Mesendoderm (in vitro differentiated cells): ENCODE measurements at regions not wholly inside any gene's neighbourhood (a gene's known extent, or its start where the extent isn't known, plus 50 kb on each side); places are given as distances from the start of the nearest gene placed in this dataset.
"Not testable (repeated sequence)": the region's sequence is repeated elsewhere in the genome, so short reads cannot be mapped to it uniquely, and the experiment has no call there.

Experiments
- DNase-seq: peaks from one replicate; pipeline ENCODE4 v3.0.0; 2013
- H2AK5ac ChIP-seq: 2 replicates; pipeline ENCODE4 v1.6.1; 2013; ENCODE audit warnings: low read length, inconsistent platforms
- H2BK120ac ChIP-seq: 2 replicates; pipeline ENCODE4 v1.6.1; 2013; ENCODE audit warnings: low read depth, mild to moderate bottlenecking, low read length, moderate library complexity, mixed read lengths
- H2BK15ac ChIP-seq: replicated peaks from 2 replicates; pipeline ENCODE4 v1.6.1; 2013; ENCODE audit warnings: low read depth, mild to moderate bottlenecking, moderate library complexity
- H2BK5ac ChIP-seq: 2 replicates; pipeline ENCODE4 v1.6.1; 2013; ENCODE audit warnings: low read length, inconsistent platforms
- H3K18ac ChIP-seq: 2 replicates; pipeline ENCODE4 v1.6.1; 2013; ENCODE audit warnings: mild to moderate bottlenecking, low read length, mixed read lengths
- H3K23ac ChIP-seq: one replicate; pipeline ENCODE4 v1.6.1; 2013; ENCODE audit warnings: low read length
- H3K27ac ChIP-seq: 2 replicates; pipeline ENCODE4 v1.5.1; 2013; ENCODE audit warnings: low read depth, mild to moderate bottlenecking, inconsistent platforms, low read length, moderate library complexity
- H3K27me3 ChIP-seq: 2 replicates; pipeline ENCODE4 v1.6.1; 2013; ENCODE audit warnings: low read length, control low read depth, mild to moderate bottlenecking, inconsistent platforms; ENCODE audit not compliant: insufficient read depth, poor library complexity
- H3K36me3 ChIP-seq: 2 replicates; pipeline ENCODE4 v1.6.1; 2013; ENCODE audit warnings: low read length, inconsistent platforms; ENCODE audit not compliant: control insufficient read depth, insufficient read depth
- H3K4ac ChIP-seq: one replicate; pipeline ENCODE4 v1.6.1; 2013; ENCODE audit warnings: low read depth, mild to moderate bottlenecking, low read length, moderate library complexity
- H3K4me1 ChIP-seq: 2 replicates; pipeline ENCODE4 v1.6.1; 2013; ENCODE audit warnings: low read depth, low read length, inconsistent platforms; ENCODE audit not compliant: control insufficient read depth
- H3K4me2 ChIP-seq: 2 replicates; pipeline ENCODE4 v1.6.1; 2013; ENCODE audit warnings: low read length
- H3K4me3 ChIP-seq: 2 replicates; pipeline ENCODE4 v1.5.1; 2013; ENCODE audit warnings: mild to moderate bottlenecking, low read length
- H3K56ac ChIP-seq: one replicate; pipeline ENCODE4 v1.6.1; 2013; ENCODE audit warnings: low read length
- H3K79me1 ChIP-seq: 2 replicates; pipeline ENCODE4 v1.6.1; 2013; ENCODE audit warnings: low read length, inconsistent platforms
- H3K79me2 ChIP-seq: 2 replicates; pipeline ENCODE4 v1.6.1; 2013; ENCODE audit warnings: mild to moderate bottlenecking, low read length; ENCODE audit not compliant: control insufficient read depth, insufficient read depth
- H3K9ac ChIP-seq: 2 replicates; pipeline ENCODE4 v1.6.1; 2013; ENCODE audit warnings: low read length, inconsistent platforms
- H4K5ac ChIP-seq: one replicate; pipeline ENCODE4 v1.6.1; 2013; ENCODE audit warnings: low read length
- H4K8ac ChIP-seq: one replicate; pipeline ENCODE4 v1.6.1; 2013; ENCODE audit warnings: low read depth, mild to moderate bottlenecking, control low read depth, low read length, moderate library complexity
- WGBS: extraction: QIAGEN DNeasy Blood & Tissue Kit; methylation state at CpG from one replicate; pipeline ENCODE4 v1.1.7; 2013; ENCODE audit warnings: low lambda C conversion rate, missing lambda C conversion rate; ENCODE audit not compliant: insufficient coverage; ENCODE audit errors: extremely low coverage; 5-methylcytosine and 5-hydroxymethylcytosine counted together

- not testable (repeated sequence) for H3K4me3 ChIP-seq, H3K36me3 ChIP-seq, H3K18ac ChIP-seq, H3K9ac ChIP-seq, H3K23ac ChIP-seq, H3K79me1 ChIP-seq, H4K5ac ChIP-seq, H2AK5ac ChIP-seq, H3K4ac ChIP-seq, H3K27ac ChIP-seq, H3K4me2 ChIP-seq, H4K8ac ChIP-seq, H2BK120ac ChIP-seq, H3K4me1 ChIP-seq, DNase-seq, H2BK5ac ChIP-seq, H3K56ac ChIP-seq, H3K27me3 ChIP-seq, H2BK15ac ChIP-seq, H3K79me2 ChIP-seq
- WGBS: no CpG with 5 or more reads among the region's 3 CpGs
These were observed 610.4 kb upstream of the ACO1 start for GRCh38 chr9:31774021-31774420.

- H3K4me2 ChIP-seq: no peak overlapping the region
- no peak overlapping the region for H3K4me3 ChIP-seq
- H3K27me3 ChIP-seq: no peaks in the 10 kb centered on the region
- no peak overlapping the region for H2AK5ac ChIP-seq
- no CpG with 5 or more reads among the region's 2 CpGs for WGBS
- H3K36me3 ChIP-seq: no peaks in the 10 kb centered on the region
- H2BK5ac ChIP-seq: no peak overlapping the region
- no peak overlapping the region for H4K5ac ChIP-seq
- no peak overlapping the region for H3K18ac ChIP-seq
- H3K23ac ChIP-seq: no peak overlapping the region
- DNase-seq: no peak
- no peaks in the 10 kb centered on the region for H3K4me1 ChIP-seq
- H3K79me2 ChIP-seq: no peaks in the 10 kb centered on the region
- H3K79me1 ChIP-seq: no peaks in the 10 kb centered on the region
- H3K4ac ChIP-seq: no peak overlapping the region
- no peak overlapping the region for H2BK120ac ChIP-seq
- H3K9ac ChIP-seq: no peak overlapping the region
- H3K56ac ChIP-seq: no peak overlapping the region
- no peak overlapping the region for H2BK15ac ChIP-seq
- no peak overlapping the region for H4K8ac ChIP-seq
- H3K27ac ChIP-seq: no peak overlapping the region
These were observed 609.9 kb upstream of the ACO1 start for GRCh38 chr9:31774571-31774970.

DNA sequence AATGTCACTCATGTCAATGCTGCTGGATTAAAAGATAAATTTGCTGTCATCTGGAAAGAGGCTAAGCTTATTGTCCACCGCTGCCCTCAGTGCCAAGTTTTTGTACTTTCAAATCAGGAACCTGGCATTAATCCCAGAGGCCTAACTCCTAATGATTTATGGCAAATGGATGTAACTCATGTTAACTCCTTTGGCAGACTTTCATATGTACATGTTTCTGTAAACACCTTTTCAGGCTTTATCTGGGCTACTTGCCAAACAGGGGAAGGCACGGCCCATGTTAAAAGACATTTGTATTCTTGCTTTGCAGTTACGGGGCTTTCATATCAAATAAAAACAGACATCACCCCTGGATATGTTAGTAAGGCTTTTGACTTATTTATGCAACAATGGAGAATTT lies 608.0 kb upstream of the ACO1 start:
- Histone ChIP-seq H2AK5ac (no peak overlapping the region), H3K79me1 (no peaks in the 10 kb centered on the region), H3K18ac (no peak overlapping the region), H4K5ac (no peak overlapping the region), H4K8ac (no peak overlapping the region), H3K27ac (no peak overlapping the region), H2BK120ac (no peak overlapping the region), H3K4me2 (no peak overlapping the region), H3K36me3 (no peaks in the 10 kb centered on the region), H2BK5ac (no peak overlapping the region), H3K56ac (no peak overlapping the region), H3K27me3 (no peaks in the 10 kb centered on the region), H3K23ac (no peak overlapping the region), H3K9ac (no peak overlapping the region), H2BK15ac (no peak overlapping the region), H3K4ac (no peak overlapping the region), H3K4me1 (no peaks in the 10 kb centered on the region), H3K79me2 (no peaks in the 10 kb centered on the region), H3K4me3 (no peak overlapping the region)
- DNase-seq: no peak
- no CpG with 5 or more reads among the region's 3 CpGs for WGBS

DNA sequence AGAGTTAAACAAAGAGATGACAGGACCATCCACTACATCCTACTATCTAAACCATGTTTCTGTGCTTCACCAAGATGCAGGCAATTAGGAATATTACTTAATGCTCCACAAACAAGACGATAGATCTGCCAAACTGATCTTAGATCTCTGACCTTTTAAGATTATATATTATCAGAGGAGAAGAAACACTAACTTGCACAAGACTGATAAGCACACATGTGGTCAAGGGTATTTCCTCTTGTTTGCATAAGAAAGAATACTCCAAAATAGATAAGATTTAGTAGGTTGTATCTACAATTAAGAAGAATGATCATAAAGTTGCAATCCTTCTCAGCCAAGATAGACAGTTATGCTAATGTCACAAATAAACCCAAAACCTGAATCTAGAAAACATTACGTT lies 601.0 kb upstream of the ACO1 start:
- Histone ChIP-seq H3K4me3 (no peak overlapping the region), H3K4ac (no peak overlapping the region), H3K18ac (no peak overlapping the region), H4K5ac (no peak overlapping the region), H3K4me1 (no peaks in the 10 kb centered on the region), H3K23ac (no peak overlapping the region), H3K56ac (no peak overlapping the region), H3K27ac (no peak overlapping the region), H3K27me3 (no peaks in the 10 kb centered on the region), H4K8ac (no peak overlapping the region), H2BK5ac (no peak overlapping the region), H3K4me2 (no peak overlapping the region), H3K79me2 (no peaks in the 10 kb centered on the region), H2BK15ac (no peak overlapping the region), H3K79me1 (no peaks in the 10 kb centered on the region), H2AK5ac (no peak overlapping the region), H2BK120ac (no peak overlapping the region), H3K9ac (no peak overlapping the region), H3K36me3 (no peaks in the 10 kb centered on the region)
- WGBS: no CpG with 5 or more reads among the region's 2 CpGs
- DNase-seq: no peak

GRCh38 chr9:31790720-31791119 lies 593.7 kb upstream of the ACO1 start:
- Histone ChIP-seq H2AK5ac (no peak overlapping the region), H3K79me1 (no peaks in the 10 kb centered on the region), H2BK15ac (no peak overlapping the region), H3K9ac (no peak overlapping the region), H3K4me2 (no peak overlapping the region), H4K5ac (no peak overlapping the region), H3K56ac (no peak overlapping the region), H3K4me1 (no peaks in the 10 kb centered on the region), H3K27ac (no peak overlapping the region), H3K4me3 (no peak overlapping the region), H3K27me3 (no peaks in the 10 kb centered on the region), H2BK5ac (no peak overlapping the region), H4K8ac (no peak overlapping the region), H3K18ac (no peak overlapping the region), H3K23ac (no peak overlapping the region), H3K36me3 (no peaks in the 10 kb centered on the region), H3K79me2 (no peaks in the 10 kb centered on the region), H3K4ac (no peak overlapping the region), H2BK120ac (no peak overlapping the region)
- WGBS: no CpG with 5 or more reads among the region's 8 CpGs
- no peak for DNase-seq

DNA sequence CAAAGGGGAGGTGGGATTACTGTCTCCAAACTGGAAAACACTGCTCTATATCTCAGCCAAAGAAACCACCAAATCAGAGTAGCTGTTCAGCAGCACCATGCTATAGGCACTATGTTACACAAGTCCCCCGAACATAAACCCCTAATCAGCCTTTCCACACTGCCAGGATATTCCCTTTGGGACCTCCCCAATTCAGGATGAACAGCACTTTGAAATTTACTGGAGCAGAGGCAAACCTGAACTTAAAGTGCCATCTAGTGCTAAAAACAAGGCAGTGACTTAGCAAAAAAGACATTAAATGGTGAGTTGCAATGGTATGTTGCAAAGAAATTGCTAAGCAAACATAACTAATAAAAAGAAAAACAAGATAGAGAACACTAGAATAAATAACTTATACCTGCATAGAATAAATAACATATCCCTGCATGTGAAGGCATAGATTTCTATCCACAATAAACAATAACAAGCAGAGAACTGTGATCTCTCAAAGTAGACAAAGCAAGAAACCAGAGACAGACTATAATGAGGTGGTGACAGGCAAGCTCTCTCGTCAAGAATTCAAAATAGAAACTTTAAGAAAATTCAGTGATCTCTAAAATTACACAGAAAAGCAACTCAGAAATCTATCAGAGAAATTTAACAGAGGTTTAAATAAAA lies 584.4 kb upstream of the ACO1 start:
- Histone ChIP-seq H4K5ac (no peak overlapping the region), H4K8ac (no peak overlapping the region), H3K4ac (no peak overlapping the region), H2BK120ac (no peak overlapping the region), H3K79me2 (no peaks in the 10 kb centered on the region), H3K4me1 (no peaks in the 10 kb centered on the region), H3K36me3 (no peaks in the 10 kb centered on the region), H2BK15ac (no peak overlapping the region), H3K4me3 (no peak overlapping the region), H3K56ac (no peak overlapping the region), H3K9ac (no peak overlapping the region), H2AK5ac (no peak overlapping the region), H2BK5ac (no peak overlapping the region), H3K79me1 (no peaks in the 10 kb centered on the region), H3K27ac (no peak overlapping the region), H3K4me2 (no peak overlapping the region), H3K23ac (no peak overlapping the region), H3K18ac (no peak overlapping the region), H3K27me3 (no peaks in the 10 kb centered on the region)
- WGBS: no CpG with 5 or more reads among the region's 2 CpGs
- DNase-seq: peak; percentile 80
